Gastroesophageal sphincter (tissue), 4 donors: ENCODE measurements at regions not wholly inside any gene's neighbourhood (a gene's known extent, or its start where the extent isn't known, plus 50 kb on each side); places are given as distances from the start of the nearest gene placed in this dataset.

Source experiments
- ATAC-seq: fragments of 150-250 bp; one replicate; pipeline ENCODE4 v1.9.1; 2016; ENCODE audit warnings: mild to moderate bottlenecking, moderate library complexity
- H3K27ac ChIP-seq, 4 donors: fragments of 200-600 bp; sonication (generic) in 3 of 4; 1 replicate in 3 of 4; 2 replicates in 1 of 4; pipeline ENCODE4 v1.5.1; 2016 to 2019
- H3K27me3 ChIP-seq: fragments of 200-600 bp; sonication (generic); one replicate; pipeline ENCODE4 v1.5.1; 2019
- H3K36me3 ChIP-seq, 2 donors: fragments of 200-600 bp; sonication (generic); one replicate each; pipeline ENCODE4 v1.5.1; 2019; ENCODE audit warnings: control low read depth in 1 of 2
- H3K4me1 ChIP-seq, 3 donors: fragments of 200-600 bp; sonication (generic); 1 replicate in 2 of 3; 2 replicates in 1 of 3; pipeline ENCODE4 v1.5.1; 2016 to 2019; ENCODE audit warnings: control low read depth in 2 of 3
- H3K4me3 ChIP-seq, 2 donors: fragments of 200-600 bp; sonication (generic); one replicate each; pipeline ENCODE4 v1.5.1; 2019; ENCODE audit warnings: mild to moderate bottlenecking in 1 of 2, moderate library complexity in 1 of 2
- H3K9me3 ChIP-seq, 3 donors: fragments of 200-600 bp; sonication (generic); one replicate each; pipeline ENCODE4 v1.5.1; 2017 to 2019; ENCODE audit warnings: control low read depth in 2 of 3
- CTCF ChIP-seq, 4 experiments: fragments of 200-600 bp in 2 of 4; fragments of 450-650 bp in 2 of 4; sonication (generic) in 1 of 4; IDR thresholded peaks; one replicate each; pipeline ENCODE4 v1.5.1; 2017 to 2019; ENCODE audit warnings: antibody characterized with exemption in 4 of 4, mild to moderate bottlenecking in 2 of 4, moderate library complexity in 2 of 4
- EP300 ChIP-seq: sonication (generic); formaldehyde crosslinking; IDR thresholded peaks from one replicate; pipeline ENCODE4 v1.6.1; 2017; ENCODE audit warnings: antibody characterized with exemption, mild to moderate bottlenecking
- POLR2A ChIP-seq, 2 donors: fragments of 450-650 bp; IDR thresholded peaks; one replicate each; pipeline ENCODE4 v1.6.1; 2017; ENCODE audit warnings: antibody characterized with exemption in 2 of 2, mild to moderate bottlenecking in 2 of 2, moderate library complexity in 1 of 2
- POLR2AphosphoS5 ChIP-seq: sonication (generic); formaldehyde crosslinking; IDR thresholded peaks from one replicate; pipeline ENCODE4 v1.6.1; 2017; ENCODE audit warnings: antibody characterized with exemption
- WGBS, 2 donors: methylation state at CpG; one replicate each; pipeline ENCODE4 v1.1.5; 2018; ENCODE audit warnings: low coverage in 1 of 2; 5-methylcytosine and 5-hydroxymethylcytosine counted together

GRCh38 chr14:22188318-22188717, 400.7 kb downstream of the DAD1 start:
- Histone ChIP-seq H3K9me3 (no peaks in the 10 kb centered on the region), H3K27ac (no peak overlapping the region), H3K4me3 (no peak overlapping the region), H3K27me3 (no peaks in the 10 kb centered on the region), H3K4me1 (peaks cover 0 to 10% (median 0%) of the 10 kb centered on the region in 3 donors), H3K36me3 (no peaks in the 10 kb centered on the region)
- no peak for ATAC-seq
- 81 to 90% methylated on average over 4 of the region's 4 CpGs for WGBS, 2 donors
- no peak for TF ChIP-seq CTCF (IDR thresholded peaks at IDR 0.05)

GRCh38 chr14:22185789-22186188, 403.2 kb downstream of the DAD1 start:
- TF ChIP-seq EP300, result no peak
- TF ChIP-seq CTCF (IDR thresholded peaks at IDR 0.05), result no peak
- TF ChIP-seq POLR2A (IDR thresholded peaks at IDR 0.05), result no peak
- no peak for TF ChIP-seq POLR2AphosphoS5
- ATAC-seq, result no peak

GRCh38 chr14:22185191-22185590, 403.8 kb downstream of the DAD1 start:
- Histone ChIP-seq H3K36me3 (no peaks in the 10 kb centered on the region), H3K4me3 (no peak overlapping the region), H3K4me1 (peaks cover 0 to 1% (median 0%) of the 10 kb centered on the region in 3 donors), H3K27me3 (no peaks in the 10 kb centered on the region), H3K9me3 (no peaks in the 10 kb centered on the region), H3K27ac (no peak overlapping the region)
- 29 to 50% methylated on average over 1 of the region's 1 CpG for WGBS, 2 donors
- TF ChIP-seq POLR2A (IDR thresholded peaks at IDR 0.05) (no peak), CTCF (IDR thresholded peaks at IDR 0.05) (no peak), POLR2AphosphoS5 (no peak), EP300 (no peak)
- no peak for ATAC-seq

More at GRCh38 chr14:22185789-22186188, 403.2 kb downstream of the DAD1 start:
- no peaks in the 10 kb centered on the region for H3K9me3 ChIP-seq
- H3K27ac ChIP-seq, result no peak overlapping the region
- H3K27me3 ChIP-seq, result no peaks in the 10 kb centered on the region
- peaks cover 0 to 7% (median 0%) of the 10 kb centered on the region in 3 donors for H3K4me1 ChIP-seq
- H3K4me3 ChIP-seq, result no peak overlapping the region
- no peaks in the 10 kb centered on the region for H3K36me3 ChIP-seq
- 60 to 69% methylated on average over 3 of the region's 3 CpGs for WGBS, 2 donors

- ATAC-seq, result no peak
- Histone ChIP-seq H3K9me3 (no peaks in the 10 kb centered on the region), H3K4me3 (no peak overlapping the region), H3K4me1 (no peaks in the 10 kb centered on the region), H3K36me3 (no peaks in the 10 kb centered on the region), H3K27me3 (no peaks in the 10 kb centered on the region), H3K27ac (no peak overlapping the region)
- TF ChIP-seq POLR2AphosphoS5, result no peak
- TF ChIP-seq CTCF (IDR thresholded peaks at IDR 0.05), result no peak
- TF ChIP-seq EP300, result no peak
- TF ChIP-seq POLR2A (IDR thresholded peaks at IDR 0.05), result no peak
Measured at GRCh38 chr14:22184830-22185168, 404.2 kb downstream of the DAD1 start.

- WGBS, 2 donors, result 59 to 69% methylated on average over 6 to 7 of the region's 7 CpGs
- Histone ChIP-seq H3K9me3 (no peaks in the 10 kb centered on the region), H3K4me1 (no peaks in the 10 kb centered on the region), H3K4me3 (no peak overlapping the region), H3K36me3 (no peaks in the 10 kb centered on the region), H3K27me3 (no peaks in the 10 kb centered on the region), H3K27ac (no peak overlapping the region)
- TF ChIP-seq CTCF (IDR thresholded peaks at IDR 0.05) (no peak), POLR2AphosphoS5 (no peak), EP300 (no peak), POLR2A (IDR thresholded peaks at IDR 0.05) (no peak)
- ATAC-seq, result no peak
Measured at GRCh38 chr14:22184157-22184829, 404.7 kb downstream of the DAD1 start.
